Putamen (tissue), 1 donor: ENCODE measurements at regions not wholly inside any gene's neighbourhood (a gene's known extent, or its start where the extent isn't known, plus 50 kb on each side); places are given as distances from the start of the nearest gene placed in this dataset.
A peak's percentile ranks its signal among the peaks of the same experiment; 100 is the strongest.

ENCODE experiments used
- DNase-seq: peaks from one replicate; pipeline ENCODE4 v3.0.0-alpha.2; 2016; ENCODE audit warnings: low spot score

GRCh38 chr2:173822889-173823542 is 142.2 kb downstream of the SP3 start:
- no peak for DNase-seq

- no peak for DNase-seq
Measured at GRCh38 chr2:173823543-173823939, 141.6 kb downstream of the SP3 start.

- no peak for DNase-seq
Measured at GRCh38 chr2:173828189-173829142, 136.7 kb downstream of the SP3 start.

DNA sequence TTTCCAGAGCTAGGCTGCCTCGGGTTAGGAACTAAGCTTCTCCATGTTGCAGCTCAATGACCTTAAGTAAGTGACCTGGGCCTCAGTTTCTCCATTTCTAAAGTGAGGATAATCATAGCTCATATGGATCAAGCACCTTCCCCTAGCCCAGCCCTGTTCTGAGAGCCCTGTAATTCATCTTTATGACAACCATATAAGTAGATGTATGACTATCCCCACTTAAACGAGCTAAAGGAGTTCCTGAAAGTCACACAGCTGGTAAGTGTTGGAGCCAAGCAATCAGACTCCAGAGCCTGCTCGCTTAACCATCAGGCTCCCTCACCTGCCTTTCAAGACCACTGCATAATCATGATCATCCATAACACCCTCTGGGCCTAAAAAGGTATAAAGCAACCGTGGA is 135.4 kb downstream of the SP3 start:
- DNase-seq: no peak

DNA sequence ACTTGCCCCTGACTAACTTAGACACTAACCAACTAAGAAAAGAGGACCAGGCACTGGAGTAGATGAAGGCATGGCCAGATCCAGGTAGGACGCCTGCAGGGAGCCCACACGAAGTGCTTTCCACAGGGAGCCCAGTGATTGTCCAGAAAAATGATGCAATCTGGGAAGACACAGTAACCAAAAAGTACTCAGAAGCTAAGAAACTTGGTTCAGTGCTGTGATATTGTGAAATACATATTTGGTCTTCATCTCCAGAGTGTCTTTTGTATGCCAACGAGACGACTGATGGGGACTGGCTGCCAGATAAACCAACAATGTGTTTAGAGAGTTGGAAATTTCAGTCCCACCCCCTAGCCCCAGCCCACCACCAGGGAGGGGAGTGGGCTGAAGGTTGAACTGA is 135.0 kb downstream of the SP3 start:
- no peak for DNase-seq

GRCh38 chr2:173831312-173832229 is 133.6 kb downstream of the SP3 start:
- peak; percentile 13 for DNase-seq

- DNase-seq: no peak
Measured at GRCh38 chr2:173834141-173834540, 131.0 kb downstream of the SP3 start.

DNA sequence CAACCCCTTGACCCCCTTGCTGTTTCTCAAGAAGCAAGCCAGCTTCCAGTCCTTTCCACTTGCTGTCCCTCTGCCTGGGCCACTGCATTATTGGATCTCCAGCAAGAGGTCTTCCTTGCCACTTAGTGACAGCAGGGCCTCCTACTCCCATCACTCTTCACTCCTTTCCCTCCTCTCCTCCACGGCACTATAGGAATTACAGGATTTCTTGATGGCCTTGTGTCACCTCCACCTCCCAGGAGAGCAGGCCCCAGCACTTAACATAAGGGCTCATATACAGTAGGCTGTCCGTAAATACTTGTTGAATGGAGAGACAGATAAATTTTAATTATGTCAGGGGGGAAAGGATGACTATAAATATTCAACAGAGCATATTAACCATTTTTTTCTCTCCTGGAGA is 129.4 kb downstream of the SP3 start:
- no peak for DNase-seq

DNA sequence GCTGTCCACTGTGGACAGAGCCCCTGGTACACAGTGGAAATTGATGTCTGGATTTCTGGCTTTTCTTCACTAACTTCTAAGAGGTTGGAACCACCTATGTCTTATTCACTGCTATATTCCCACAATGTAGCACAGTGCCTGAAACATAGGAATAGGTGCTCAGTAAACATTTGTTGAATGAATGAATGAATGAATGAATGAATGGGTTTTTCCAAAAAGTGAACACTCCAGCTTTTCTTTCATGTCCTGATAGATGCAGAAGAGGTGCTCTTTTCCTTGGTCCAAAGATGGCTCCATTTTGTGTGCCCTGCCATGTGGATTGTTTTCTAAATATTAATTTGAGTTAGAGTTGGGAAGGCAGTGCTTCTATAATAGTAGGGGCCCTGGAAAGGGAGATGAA is 124.1 kb downstream of the SP3 start:
- DNase-seq: no peak

GRCh38 chr2:173843526-173843925 is 121.6 kb downstream of the SP3 start:
- DNase-seq: no peak

DNA sequence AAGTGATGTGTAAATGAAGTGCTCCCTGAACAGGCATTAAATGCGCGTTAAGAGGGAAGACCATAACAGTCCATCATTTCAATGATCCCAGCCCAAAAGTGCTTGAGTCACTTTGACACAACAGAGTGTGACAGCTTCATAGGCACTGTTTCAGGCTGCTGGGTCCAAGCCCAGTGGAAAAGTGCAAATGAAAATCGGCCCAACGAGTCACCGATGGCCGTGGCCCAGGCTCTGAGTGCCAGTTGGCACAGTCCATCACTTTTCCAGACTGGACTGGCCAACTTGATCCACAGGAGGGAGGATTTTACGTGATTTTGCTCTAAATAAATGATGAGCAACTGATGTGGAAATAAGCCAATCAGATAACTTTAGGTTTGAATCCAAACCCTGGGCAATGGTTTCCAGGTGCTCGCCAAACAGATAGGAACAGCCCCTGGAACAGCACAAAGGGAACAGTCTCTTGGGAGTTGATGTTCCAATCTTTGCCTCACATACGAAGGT is 114.0 kb downstream of the SP3 start:
- no peak for DNase-seq

DNA sequence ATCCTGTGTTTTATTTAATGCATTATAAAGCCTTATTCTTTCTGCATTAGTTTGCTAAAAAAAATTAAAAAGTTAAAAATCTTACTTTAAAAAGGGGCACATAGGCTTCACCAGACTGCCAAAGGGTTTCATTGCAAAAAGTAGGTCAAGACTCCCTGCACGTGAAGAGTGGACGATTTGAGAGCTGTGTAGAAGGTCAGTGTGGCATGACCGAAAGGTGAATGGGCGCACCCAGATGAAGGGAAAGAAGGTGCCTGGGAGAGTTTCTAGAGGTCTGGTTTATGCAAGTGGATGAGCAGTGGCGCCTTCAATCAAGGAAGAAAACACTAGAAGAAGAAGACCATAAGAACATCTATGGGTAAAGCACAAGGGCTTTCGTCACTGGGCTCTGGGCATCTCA is 111.0 kb downstream of the SP3 start:
- DNase-seq: no peak

GRCh38 chr2:173854840-173855239 is 110.3 kb downstream of the SP3 start:
- DNase-seq: no peak

GRCh38 chr2:173855661-173856060 is 109.5 kb downstream of the SP3 start:
- no peak for DNase-seq
